ENCODE measurements at regions not wholly inside any gene's neighbourhood (a gene's known extent, or its start where the extent isn't known, plus 50 kb on each side); places are given as distances from the start of the nearest gene placed in this dataset.

DNA sequence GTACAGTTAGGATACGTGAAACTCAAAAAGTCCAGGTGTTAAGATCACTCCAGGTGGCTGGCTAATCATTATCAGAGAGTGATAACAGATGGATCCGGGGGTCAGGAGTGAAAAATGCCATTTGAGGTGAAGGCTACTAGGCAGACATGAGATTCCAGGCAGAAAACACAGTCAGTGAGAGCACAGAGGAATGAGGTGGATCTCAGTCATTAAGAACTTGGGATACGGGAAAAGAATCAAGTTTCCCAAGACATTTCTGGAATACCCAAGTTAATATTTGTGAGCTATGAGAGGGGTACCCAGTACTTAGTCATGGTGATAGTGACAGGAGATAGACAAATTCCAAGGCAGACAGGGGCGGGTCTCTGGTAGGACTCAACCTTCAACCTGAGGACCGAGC lies 94.6 kb upstream of the ALG10B start:
- TF ChIP-seq POLR2AphosphoS5 (IDR thresholded peaks at IDR 0.05; ENCODE audit: low read depth, low read length) (no peak), POLR2A (IDR thresholded peaks at IDR 0.05; ENCODE audit: low read depth, low read length) (no peak), TAF1 (IDR thresholded peaks at IDR 0.05; ENCODE audit: low read depth, low read length) (no peak), POU2F2 (IDR thresholded peaks at IDR 0.05; ENCODE audit: low read depth, low read length) (no peak)

Data from GM12891 (cell line).